Transverse colon (tissue), 4 donors: ENCODE measurements at regions not wholly inside any gene's neighbourhood (a gene's known extent, or its start where the extent isn't known, plus 50 kb on each side); places are given as distances from the start of the nearest gene placed in this dataset.

Experiments
- DNase-seq: peaks from one replicate; pipeline ENCODE4 v3.0.0-alpha.2; 2019
- H3K27ac ChIP-seq, 4 donors: fragments of 200-600 bp; sonication (generic); 2 replicates each; pipeline ENCODE4 v1.5.1; 2016 to 2018; ENCODE audit warnings: inconsistent platforms in 4 of 4
- H3K27me3 ChIP-seq: fragments of 200-600 bp; sonication (generic); 2 replicates; pipeline ENCODE4 v1.5.1; 2017; ENCODE audit warnings: inconsistent platforms
- H3K36me3 ChIP-seq, 4 donors: fragments of 200-600 bp; sonication (generic); 2 replicates each; pipeline ENCODE4 v1.5.1; 2017 to 2019; ENCODE audit warnings: inconsistent platforms in 4 of 4
- H3K4me1 ChIP-seq, 4 donors: fragments of 200-600 bp; sonication (generic); 2 replicates each; pipeline ENCODE4 v1.5.1; 2017 to 2020; ENCODE audit warnings: inconsistent platforms in 4 of 4
- H3K4me3 ChIP-seq, 4 donors: fragments of 200-600 bp; sonication (generic); 1 replicate in 1 of 4; 2 replicates in 3 of 4; pipeline versions ENCODE4 v1.5.1 to v1.6.1; 2017 to 2019; ENCODE audit warnings: inconsistent platforms in 4 of 4
- H3K9me3 ChIP-seq, 2 donors: fragments of 200-600 bp; sonication (generic); 2 replicates each; pipeline ENCODE4 v1.5.1; 2017 to 2019; ENCODE audit warnings: inconsistent platforms in 2 of 2
- EP300 ChIP-seq: sonication (generic); formaldehyde crosslinking; IDR thresholded peaks from one replicate; pipeline ENCODE4 v1.6.1; 2017; ENCODE audit warnings: antibody characterized with exemption, low read depth
- POLR2A ChIP-seq: fragments of 450-650 bp; IDR thresholded peaks from one replicate; pipeline ENCODE4 v1.6.1; 2016; ENCODE audit warnings: antibody characterized with exemption, mild to moderate bottlenecking, moderate library complexity
- POLR2AphosphoS5 ChIP-seq, 3 donors: sonication (generic); formaldehyde crosslinking; IDR thresholded peaks; one replicate each; pipeline ENCODE4 v1.6.1; 2016; ENCODE audit warnings: antibody characterized with exemption in 3 of 3
- WGBS, 2 donors: methylation state at CpG; one replicate each; pipeline ENCODE4 v1.1.5; 2018; ENCODE audit warnings: low coverage in 1 of 2; 5-methylcytosine and 5-hydroxymethylcytosine counted together
- in situ Hi-C, 4 donors: fragments of 200-750 bp; cut with MboI; loops; one replicate each; pipeline versions ENCODE4 v1.15.0 to v1.15.1; 2017; ENCODE audit warnings: low sequenced_read_pairs in 3 of 4, low pct_ligation_motif_present in 1 of 4, low pct_unique_long_range_greater_than_20kb in 1 of 4
- intact Hi-C: fragments of 100-400 bp; cut with DNase I; formaldehyde crosslinking; loops from one replicate; pipeline ENCODE4 v1.15.1; 2023; ENCODE audit warnings: low total_unique reads
- TF ChIP-seq, protein P1 (sequence below), 5 experiments: fragments of 200-600 bp in 3 of 5; fragments of 450-650 bp in 2 of 5; sonication (generic) in 3 of 5; IDR thresholded peaks; 1 replicate in 2 of 5; 2 replicates in 3 of 5; pipeline ENCODE4 v1.5.1; 2016 to 2017; ENCODE audit warnings: antibody characterized with exemption in 5 of 5, inconsistent platforms in 3 of 5, mild to moderate bottlenecking in 2 of 5, moderate library complexity in 1 of 5

DNA sequence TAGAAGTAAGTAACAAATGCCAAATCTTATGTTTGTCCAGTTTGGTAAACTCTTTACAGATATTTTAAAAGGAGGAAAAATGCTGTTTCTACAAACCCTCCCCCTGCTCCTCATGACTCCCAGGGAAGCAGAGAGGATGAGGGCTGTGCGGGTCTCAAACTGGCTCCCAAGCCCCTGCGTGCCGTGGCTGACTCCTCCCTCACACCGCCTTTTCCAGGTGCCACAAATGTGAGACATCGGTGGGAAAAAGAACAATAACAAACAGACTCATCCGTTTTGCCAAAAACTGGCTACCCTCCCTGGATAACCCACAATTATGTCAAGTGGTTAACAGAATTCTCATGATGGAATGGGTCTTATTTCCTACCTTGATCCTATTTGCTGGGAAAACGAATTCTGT is 594.6 kb downstream of the PTPRU start:
- Histone ChIP-seq H3K27me3 (peaks cover 6% of the 10 kb centered on the region), H3K36me3 (no peaks in the 10 kb centered on the region), H3K4me1 (no peaks in the 10 kb centered on the region), H3K27ac (no peak overlapping the region), H3K9me3 (no peaks in the 10 kb centered on the region), H3K4me3 (no peak overlapping the region)
- WGBS, 2 donors = 70 to 85% methylated on average over 6 to 7 of the region's 7 CpGs
- in situ Hi-C loops = no loop called here
- intact Hi-C loops = no loop called here
- no peak for DNase-seq
- TF ChIP-seq EP300 (no peak), POLR2AphosphoS5 (IDR thresholded peaks at IDR 0.05) (no peak), POLR2A (no peak)
- TF ChIP-seq, protein P1, sequence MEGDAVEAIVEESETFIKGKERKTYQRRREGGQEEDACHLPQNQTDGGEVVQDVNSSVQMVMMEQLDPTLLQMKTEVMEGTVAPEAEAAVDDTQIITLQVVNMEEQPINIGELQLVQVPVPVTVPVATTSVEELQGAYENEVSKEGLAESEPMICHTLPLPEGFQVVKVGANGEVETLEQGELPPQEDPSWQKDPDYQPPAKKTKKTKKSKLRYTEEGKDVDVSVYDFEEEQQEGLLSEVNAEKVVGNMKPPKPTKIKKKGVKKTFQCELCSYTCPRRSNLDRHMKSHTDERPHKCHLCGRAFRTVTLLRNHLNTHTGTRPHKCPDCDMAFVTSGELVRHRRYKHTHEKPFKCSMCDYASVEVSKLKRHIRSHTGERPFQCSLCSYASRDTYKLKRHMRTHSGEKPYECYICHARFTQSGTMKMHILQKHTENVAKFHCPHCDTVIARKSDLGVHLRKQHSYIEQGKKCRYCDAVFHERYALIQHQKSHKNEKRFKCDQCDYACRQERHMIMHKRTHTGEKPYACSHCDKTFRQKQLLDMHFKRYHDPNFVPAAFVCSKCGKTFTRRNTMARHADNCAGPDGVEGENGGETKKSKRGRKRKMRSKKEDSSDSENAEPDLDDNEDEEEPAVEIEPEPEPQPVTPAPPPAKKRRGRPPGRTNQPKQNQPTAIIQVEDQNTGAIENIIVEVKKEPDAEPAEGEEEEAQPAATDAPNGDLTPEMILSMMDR (IDR thresholded peaks at IDR 0.05) = no peak

DNA sequence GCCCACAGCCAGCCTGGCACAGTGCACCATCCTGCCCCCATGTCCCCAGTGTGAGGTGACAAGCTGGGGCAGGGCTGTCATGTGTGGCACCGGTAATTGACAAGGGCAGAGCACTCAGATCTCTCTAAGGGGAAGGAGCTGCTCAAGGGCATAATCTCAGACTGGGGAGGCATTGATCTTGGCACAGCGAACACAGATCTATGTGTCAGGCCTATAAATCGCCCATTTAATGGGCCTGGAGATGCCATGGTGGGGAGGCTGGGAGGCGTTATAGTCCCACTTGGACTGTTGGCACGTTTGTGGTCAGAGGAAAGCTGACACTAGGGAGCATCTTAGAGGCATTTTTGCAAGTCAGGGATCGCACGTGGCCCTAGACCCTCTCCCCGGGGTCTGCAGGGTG is 594.1 kb downstream of the PTPRU start:
- in situ Hi-C loops = no loop called here
- WGBS, 2 donors = 66% methylated on average over 8 of the region's 8 CpGs; no CpG with 5 or more reads in 1 of the 2 donors
- Histone ChIP-seq H3K4me3 (no peak overlapping the region), H3K27ac (no peak overlapping the region), H3K36me3 (no peaks in the 10 kb centered on the region), H3K27me3 (peaks cover 4% of the 10 kb centered on the region), H3K4me1 (no peaks in the 10 kb centered on the region), H3K9me3 (no peaks in the 10 kb centered on the region)
- no peak for DNase-seq
- intact Hi-C loops = no loop called here
- TF ChIP-seq POLR2AphosphoS5 (IDR thresholded peaks at IDR 0.05) (no peak), EP300 (no peak), POLR2A (no peak)
- TF ChIP-seq, protein P1 (IDR thresholded peaks at IDR 0.05) = no peak

DNA sequence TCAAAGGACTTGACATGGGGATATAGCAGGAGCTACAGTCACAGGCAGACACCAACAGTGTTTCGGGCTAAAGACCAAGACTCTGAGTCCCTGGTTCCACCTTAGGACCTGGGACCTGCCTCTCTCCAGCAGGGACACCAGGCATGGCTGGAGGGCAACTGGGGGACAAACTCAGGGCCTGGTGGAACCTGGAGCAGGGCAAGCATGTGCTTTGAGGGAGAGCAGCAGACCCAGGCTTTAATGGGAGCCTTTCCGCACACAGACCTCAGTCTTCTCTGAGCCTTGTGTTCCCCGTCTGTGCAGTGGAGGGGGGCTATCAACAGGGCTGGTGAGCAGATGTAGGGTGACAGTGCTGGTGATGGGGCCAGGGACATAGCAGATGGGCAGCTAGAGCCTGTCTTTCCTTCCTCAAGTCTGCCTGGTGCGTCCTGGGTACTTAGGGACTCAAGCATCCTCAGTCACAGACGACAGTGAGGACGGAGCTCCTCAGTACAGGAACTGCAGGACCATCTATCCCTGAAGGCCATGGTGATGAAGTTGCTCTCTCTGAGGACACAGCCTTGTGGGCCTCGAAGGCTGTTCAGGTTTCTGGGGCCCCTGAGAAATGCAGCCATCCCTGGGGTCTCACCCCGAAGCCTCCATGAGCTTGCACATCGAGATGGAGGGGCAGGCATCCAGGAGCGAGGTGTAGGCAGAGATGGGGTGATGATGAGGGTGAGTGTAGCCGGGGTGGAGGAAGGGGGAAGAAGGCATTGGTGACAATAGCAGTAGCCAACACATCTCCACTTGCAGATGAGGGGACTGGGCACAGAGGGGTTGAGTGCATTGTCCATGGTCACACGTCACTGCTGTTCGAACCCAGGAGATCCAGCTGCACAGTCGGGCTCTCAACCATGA is 593.4 kb downstream of the PTPRU start:
- TF ChIP-seq POLR2AphosphoS5 (IDR thresholded peaks at IDR 0.05) = no peak
- TF ChIP-seq, protein P1 (IDR thresholded peaks at IDR 0.05) = no peak
- TF ChIP-seq EP300 = no peak
- TF ChIP-seq POLR2A = no peak
- H3K4me3 ChIP-seq = no peak overlapping the region
- WGBS, 2 donors = 86 to 93% methylated on average over 2 to 14 of the region's 14 CpGs
- H3K27me3 ChIP-seq = peaks cover under 1% of the 10 kb centered on the region
- no peaks in the 10 kb centered on the region for H3K36me3 ChIP-seq
- intact Hi-C loops = no loop called here
- H3K4me1 ChIP-seq = no peaks in the 10 kb centered on the region
- no peak overlapping the region for H3K27ac ChIP-seq
- no peaks in the 10 kb centered on the region for H3K9me3 ChIP-seq
- in situ Hi-C loops = no loop called here
- no peak for DNase-seq

DNA sequence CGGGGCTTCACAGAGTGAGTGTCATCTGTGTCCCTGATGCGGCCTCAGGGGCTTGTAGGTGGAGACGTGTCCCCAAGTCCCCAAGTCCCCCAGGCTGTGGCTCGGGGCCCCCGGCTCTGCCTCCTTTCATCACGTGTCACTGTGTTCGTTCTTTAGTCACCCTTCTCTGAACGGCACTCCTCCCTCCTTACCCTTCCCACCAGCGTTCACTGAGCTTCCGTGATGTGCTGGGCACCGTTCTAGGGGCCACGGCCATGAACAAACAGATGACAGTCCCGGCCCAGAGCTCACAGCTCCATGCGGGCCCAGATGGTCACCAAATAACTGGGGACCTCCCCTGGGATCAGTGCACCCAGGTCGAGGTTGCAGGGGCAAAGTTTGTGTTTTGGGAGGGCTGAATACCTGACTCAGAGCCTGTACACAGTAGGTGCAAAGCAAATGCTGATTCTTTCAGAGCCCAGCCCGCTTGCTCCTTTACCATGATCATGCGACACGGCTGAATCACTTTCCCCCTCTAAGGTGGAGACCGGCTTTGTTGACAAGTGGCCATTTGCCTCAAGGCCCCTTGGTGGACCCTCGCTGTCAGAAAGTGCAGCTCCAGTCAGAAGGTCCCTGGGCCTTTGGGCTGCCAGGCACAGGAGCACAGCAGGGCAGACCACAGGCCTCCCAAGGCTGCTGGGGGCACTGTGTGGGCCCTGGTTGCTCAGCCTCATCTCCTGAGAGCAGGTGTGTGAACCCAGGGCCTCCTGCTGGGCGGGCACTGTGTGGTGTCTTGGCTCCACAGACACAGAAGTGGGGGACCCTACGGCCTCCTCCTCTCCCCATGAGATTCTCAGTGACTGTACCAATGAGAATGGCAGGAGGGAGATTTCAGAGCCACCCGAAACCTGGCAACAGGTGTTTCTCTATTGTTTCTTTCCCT is 592.5 kb downstream of the PTPRU start:
- no peak overlapping the region for H3K4me3 ChIP-seq
- H3K27me3 ChIP-seq = no peaks in the 10 kb centered on the region
- DNase-seq = no peak
- intact Hi-C loops = no loop called here
- H3K36me3 ChIP-seq = no peaks in the 10 kb centered on the region
- no peak overlapping the region for H3K27ac ChIP-seq
- H3K4me1 ChIP-seq = no peaks in the 10 kb centered on the region
- in situ Hi-C loops = no loop called here
- no peaks in the 10 kb centered on the region for H3K9me3 ChIP-seq
- WGBS, 2 donors = 72% methylated on average over 23 of the region's 23 CpGs; no CpG with 5 or more reads in 1 of the 2 donors
- TF ChIP-seq, protein P1 (IDR thresholded peaks at IDR 0.05) = no peak
- no peak for TF ChIP-seq POLR2A
- no peak for TF ChIP-seq EP300
- no peak for TF ChIP-seq POLR2AphosphoS5 (IDR thresholded peaks at IDR 0.05)
